A673 (cell line): ENCODE measurements at regions not wholly inside any gene's neighbourhood (a gene's known extent, or its start where the extent isn't known, plus 50 kb on each side); places are given as distances from the start of the nearest gene placed in this dataset.
"Not testable (repeated sequence)": the region's sequence is repeated elsewhere in the genome, so short reads cannot be mapped to it uniquely, and the experiment has no call there.

Experiments
- BruUV-seq: library from RNA; stranded (reverse); fragments of 400-500 nt; replicated peaks from 2 replicates; lab custom pipeline; 2021; lab: Mats Ljungman, UMichigan
- CTCF ChIA-PET: fragments of 300-600 bp; sonication (Branson Sonifier 250); formaldehyde crosslinking; loops from one replicate; lab custom pipeline; 2022; ENCODE audit warnings: antibody characterized with exemption; lab: Charles Lee
- POLR2A ChIA-PET: fragments of 300-600 bp; sonication (Branson Sonifier 250); formaldehyde crosslinking; loops from one replicate; lab custom pipeline; 2022; ENCODE audit warnings: antibody characterized with exemption; ENCODE audit not compliant: low non-redundant PET; lab: Charles Lee
- DNase-seq: peaks from one replicate; pipeline ENCODE4 v3.0.0-alpha.2; 2015; ENCODE audit warnings: low spot score
- H3K27ac ChIP-seq: fragments of 200-600 bp; sonication (generic); 2 replicates; pipeline ENCODE4 v1.5.1; 2016; ENCODE audit warnings: mixed run types, low read depth, mild to moderate bottlenecking, mixed read lengths, antibody characterized with exemption, low read length; ENCODE audit not compliant: poor library complexity, severe bottlenecking
- H3K27me3 ChIP-seq: fragments of 200-600 bp; sonication (generic); replicated peaks from 2 replicates; pipeline ENCODE4 v1.6.1; 2017; ENCODE audit warnings: mixed run types, low read depth, mild to moderate bottlenecking, mixed read lengths, antibody characterized with exemption, low read length; ENCODE audit not compliant: insufficient read depth, poor library complexity
- H3K36me3 ChIP-seq: fragments of 200-600 bp; sonication (generic); 2 replicates; pipeline ENCODE4 v1.6.1; 2016; ENCODE audit warnings: mixed run types, mild to moderate bottlenecking, mixed read lengths, antibody characterized with exemption, low read length; ENCODE audit not compliant: insufficient read depth, poor library complexity, severe bottlenecking
- H3K4me1 ChIP-seq: fragments of 200-600 bp; sonication (generic); 2 replicates; pipeline ENCODE4 v1.6.1; 2017; ENCODE audit warnings: mixed run types, mild to moderate bottlenecking, mixed read lengths, antibody characterized with exemption, low read length; ENCODE audit not compliant: insufficient read depth, poor library complexity, severe bottlenecking
- H3K4me3 ChIP-seq: fragments of 200-600 bp; sonication (generic); 2 replicates; pipeline ENCODE4 v1.5.1; 2016; ENCODE audit warnings: low read depth, mixed run types, mild to moderate bottlenecking, mixed read lengths, low read length; ENCODE audit not compliant: poor library complexity, severe bottlenecking
- H3K9me3 ChIP-seq: fragments of 200-600 bp; sonication (generic); 2 replicates; pipeline ENCODE4 v1.6.1; 2016; ENCODE audit warnings: mixed run types, low read depth, mild to moderate bottlenecking, mixed read lengths, antibody characterized with exemption, low read length; ENCODE audit not compliant: poor library complexity, severe bottlenecking
- EZH2 ChIP-seq: fragments of 200-600 bp; sonication (generic); IDR thresholded peaks from 2 replicates; pipeline ENCODE4 v1.6.1; 2017; ENCODE audit warnings: borderline replicate concordance, low read depth, mild to moderate bottlenecking, mixed read lengths, antibody characterized with exemption, low read length; ENCODE audit not compliant: poor library complexity, severe bottlenecking
- intact Hi-C: fragments of 100-400 bp; cut with micrococcal nuclease; formaldehyde crosslinking; loops from one replicate; pipeline ENCODE4 v1.10.0; 2022; ENCODE audit not compliant: unreplicated experiment
- TF ChIP-seq, protein P1 (sequence below): fragments of 300-800, 200-600 bp; sonication (generic); conservative IDR thresholded peaks from 2 replicates; pipeline ENCODE4 v1.5.1; 2017; ENCODE audit warnings: low read depth, mild to moderate bottlenecking, antibody characterized with exemption, low read length, moderate library complexity, mixed read lengths

DNA sequence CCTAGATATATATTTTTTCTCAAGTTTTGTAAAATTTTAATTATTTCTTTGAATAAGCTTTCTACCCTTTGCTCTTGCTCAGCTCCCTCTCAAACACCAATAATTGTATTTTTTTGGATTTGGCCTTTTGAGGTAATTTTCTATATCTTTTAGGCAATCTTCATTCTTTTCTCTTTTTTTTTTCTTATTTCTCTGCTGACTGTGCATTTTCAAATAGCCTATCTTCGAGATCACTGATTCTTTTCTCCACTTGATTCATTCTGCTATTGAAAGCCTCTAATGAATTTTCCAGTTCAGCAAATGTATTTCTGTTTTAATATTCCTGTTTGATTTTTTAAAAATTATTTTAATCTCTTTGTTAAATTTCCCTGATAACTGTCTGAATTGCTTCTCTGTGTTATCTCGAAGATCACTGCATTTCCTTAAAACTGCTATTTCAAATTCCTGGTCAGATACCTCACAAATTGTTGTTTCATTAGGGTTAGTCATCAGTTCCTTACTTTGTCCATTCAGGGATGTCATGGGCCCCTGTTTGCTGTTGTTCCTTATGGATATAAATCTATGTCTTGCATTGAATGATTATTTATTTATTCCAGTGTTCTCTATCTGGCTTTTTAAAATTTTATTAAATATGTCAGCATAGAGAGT is 100.1 kb upstream of the UNC5B start:
- no peak overlapping the region for H3K27ac ChIP-seq
- no peak for DNase-seq
- ChIA-PET CTCF (no interaction called here), POLR2A (no interaction called here)
- BruUV-seq: no TSS peak
- no peaks in the 10 kb centered on the region for H3K4me1 ChIP-seq
- no peak for TF ChIP-seq EZH2
- TF ChIP-seq, protein P1, sequence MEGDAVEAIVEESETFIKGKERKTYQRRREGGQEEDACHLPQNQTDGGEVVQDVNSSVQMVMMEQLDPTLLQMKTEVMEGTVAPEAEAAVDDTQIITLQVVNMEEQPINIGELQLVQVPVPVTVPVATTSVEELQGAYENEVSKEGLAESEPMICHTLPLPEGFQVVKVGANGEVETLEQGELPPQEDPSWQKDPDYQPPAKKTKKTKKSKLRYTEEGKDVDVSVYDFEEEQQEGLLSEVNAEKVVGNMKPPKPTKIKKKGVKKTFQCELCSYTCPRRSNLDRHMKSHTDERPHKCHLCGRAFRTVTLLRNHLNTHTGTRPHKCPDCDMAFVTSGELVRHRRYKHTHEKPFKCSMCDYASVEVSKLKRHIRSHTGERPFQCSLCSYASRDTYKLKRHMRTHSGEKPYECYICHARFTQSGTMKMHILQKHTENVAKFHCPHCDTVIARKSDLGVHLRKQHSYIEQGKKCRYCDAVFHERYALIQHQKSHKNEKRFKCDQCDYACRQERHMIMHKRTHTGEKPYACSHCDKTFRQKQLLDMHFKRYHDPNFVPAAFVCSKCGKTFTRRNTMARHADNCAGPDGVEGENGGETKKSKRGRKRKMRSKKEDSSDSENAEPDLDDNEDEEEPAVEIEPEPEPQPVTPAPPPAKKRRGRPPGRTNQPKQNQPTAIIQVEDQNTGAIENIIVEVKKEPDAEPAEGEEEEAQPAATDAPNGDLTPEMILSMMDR: no peak
- H3K4me3 ChIP-seq: no peak overlapping the region
- H3K27me3 ChIP-seq: peaks cover 4% of the 10 kb centered on the region
- intact Hi-C loops: no loop called here
- H3K36me3 ChIP-seq: no peaks in the 10 kb centered on the region
- no peaks in the 10 kb centered on the region for H3K9me3 ChIP-seq

- no peaks in the 10 kb centered on the region for H3K27me3 ChIP-seq
- BruUV-seq: no TSS peak
- H3K9me3 ChIP-seq: no peaks in the 10 kb centered on the region
- no peak overlapping the region for H3K27ac ChIP-seq
- no peaks in the 10 kb centered on the region for H3K36me3 ChIP-seq
- H3K4me1 ChIP-seq: no peaks in the 10 kb centered on the region
- TF ChIP-seq, protein P1: no peak
- no peak for TF ChIP-seq EZH2
- POLR2A ChIA-PET: no interaction called here
- no peak overlapping the region for H3K4me3 ChIP-seq
- no peak for DNase-seq
- intact Hi-C loops: no loop called here
- CTCF ChIA-PET: no interaction called here
These were observed 95.9 kb upstream of the UNC5B start for GRCh38 chr10:71116426-71116825.

- H3K27me3 ChIP-seq, CTCF ChIA-PET, H3K4me3 ChIP-seq, H3K27ac ChIP-seq, intact Hi-C loops, DNase-seq, BruUV-seq, H3K4me1 ChIP-seq, H3K9me3 ChIP-seq, POLR2A ChIA-PET, H3K36me3 ChIP-seq: not testable (repeated sequence)
These were observed 94.8 kb upstream of the UNC5B start for GRCh38 chr10:71117589-71117988.

- no peak for DNase-seq
- H3K27me3 ChIP-seq: no peaks in the 10 kb centered on the region
- no TSS peak for BruUV-seq
- peaks cover 9% of the 10 kb centered on the region for H3K4me1 ChIP-seq
- no peak overlapping the region for H3K4me3 ChIP-seq
- intact Hi-C loops: no loop called here
- H3K9me3 ChIP-seq: no peaks in the 10 kb centered on the region
- no peaks in the 10 kb centered on the region for H3K36me3 ChIP-seq
- TF ChIP-seq EZH2: no peak
- TF ChIP-seq, protein P1: no peak
- ChIA-PET CTCF (no interaction called here), POLR2A (no interaction called here)
- H3K27ac ChIP-seq: no peak overlapping the region
These were observed 89.3 kb upstream of the UNC5B start for GRCh38 chr10:71123023-71123422.
